Aorta (tissue), 5 donors: ENCODE measurements at regions not wholly inside any gene's neighbourhood (a gene's known extent, or its start where the extent isn't known, plus 50 kb on each side); places are given as distances from the start of the nearest gene placed in this dataset.
A peak's percentile ranks its signal among the peaks of the same experiment; 100 is the strongest.

Experiments
- ATAC-seq: fragments of 200-7000 bp; cut with Tn5 transposase; one replicate; pipeline ENCODE4 v1.9.1; 2022; ENCODE audit warnings: moderate library complexity; ENCODE audit not compliant: low FRiP score
- DNase-seq, 2 donors: peaks; one replicate each; pipeline ENCODE4 v3.0.0-alpha.2; 2020
- H3K27ac ChIP-seq, 2 donors: one replicate each; pipeline ENCODE4 v1.5.1; 2013; ENCODE audit warnings: low read length in 2 of 2, mild to moderate bottlenecking in 2 of 2, moderate library complexity in 2 of 2, control low read depth in 1 of 2, inconsistent platforms in 1 of 2, low read depth in 1 of 2
- H3K27me3 ChIP-seq, 2 donors: one replicate each; pipeline ENCODE4 v1.6.1; 2013; ENCODE audit warnings: control low read depth in 1 of 2, low read length in 1 of 2, mild to moderate bottlenecking in 1 of 2, moderate library complexity in 1 of 2; ENCODE audit not compliant: insufficient read depth in 2 of 2, control insufficient read depth in 1 of 2
- H3K36me3 ChIP-seq, 2 donors: one replicate each; pipeline ENCODE4 v1.6.1; 2013; ENCODE audit warnings: control low read depth in 1 of 2, low read length in 1 of 2, mild to moderate bottlenecking in 1 of 2; ENCODE audit not compliant: insufficient read depth in 2 of 2, control insufficient read depth in 1 of 2
- H3K4me1 ChIP-seq, 2 donors: one replicate each; pipeline ENCODE4 v1.6.1; 2013; ENCODE audit warnings: low read length in 2 of 2, control low read depth in 1 of 2, mild to moderate bottlenecking in 1 of 2, moderate library complexity in 1 of 2; ENCODE audit not compliant: insufficient read depth in 2 of 2, control insufficient read depth in 1 of 2
- H3K4me3 ChIP-seq, 2 donors: one replicate each; pipeline ENCODE4 v1.5.1; 2013; ENCODE audit warnings: low read length in 2 of 2, control low read depth in 1 of 2, mild to moderate bottlenecking in 1 of 2
- H3K9me3 ChIP-seq: one replicate; pipeline ENCODE4 v1.6.1; 2013; ENCODE audit warnings: mild to moderate bottlenecking, low read length; ENCODE audit not compliant: control insufficient read depth
- WGBS, 2 donors: extraction: QIAGEN DNeasy Blood & Tissue Kit; methylation state at CpG; one replicate each; pipeline ENCODE4 v1.1.7; 2013; 5-methylcytosine and 5-hydroxymethylcytosine counted together
- intact Hi-C, 2 donors: fragments of 100-400 bp; cut with DNase I; formaldehyde crosslinking; loops; one replicate each; pipeline versions ENCODE4 v1.14.2 to v1.15.0; 2022
- donor health status: healthy with polysubstance abuse.
- donor health status: Bipolar disorder and iron deficiency.
- donor health status: DM: no; HTN: no; CAD: no.
- donor health status: DM: no; HTN: no; CAD: no.
- donor health status: DM: yes; HTN: yes; CAD: no.

DNA sequence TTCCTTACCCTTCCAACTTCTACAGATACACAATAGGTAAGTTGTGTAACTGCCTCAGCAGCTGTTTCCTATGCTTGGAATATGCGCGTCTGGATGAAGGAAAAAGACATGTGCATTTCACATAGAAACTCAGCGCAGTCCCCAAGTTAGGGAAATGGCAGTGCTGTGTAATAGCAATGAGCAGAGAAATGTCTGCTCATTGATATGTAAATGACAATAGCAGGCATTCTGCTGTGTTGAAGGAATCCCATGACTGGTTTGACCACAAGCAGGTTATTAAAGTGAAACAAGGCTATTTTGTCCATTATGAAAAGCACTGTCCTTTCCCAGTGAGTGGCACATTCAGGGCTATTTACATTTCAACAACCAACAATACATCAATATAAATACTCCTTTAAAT is 106.6 kb downstream of the BTG1 start:
- H3K27me3 ChIP-seq = no peaks in the 10 kb centered on the region
- H3K27ac ChIP-seq = no peak overlapping the region
- intact Hi-C loops = no loop called here
- no peak for DNase-seq
- H3K4me3 ChIP-seq = no peak overlapping the region
- ATAC-seq = no peak
- 93 to 97% methylated on average over 3 of the region's 3 CpGs for WGBS, 2 donors
- no peaks in the 10 kb centered on the region for H3K36me3 ChIP-seq
- no peaks in the 10 kb centered on the region for H3K4me1 ChIP-seq
- H3K9me3 ChIP-seq = no peaks in the 10 kb centered on the region

DNA sequence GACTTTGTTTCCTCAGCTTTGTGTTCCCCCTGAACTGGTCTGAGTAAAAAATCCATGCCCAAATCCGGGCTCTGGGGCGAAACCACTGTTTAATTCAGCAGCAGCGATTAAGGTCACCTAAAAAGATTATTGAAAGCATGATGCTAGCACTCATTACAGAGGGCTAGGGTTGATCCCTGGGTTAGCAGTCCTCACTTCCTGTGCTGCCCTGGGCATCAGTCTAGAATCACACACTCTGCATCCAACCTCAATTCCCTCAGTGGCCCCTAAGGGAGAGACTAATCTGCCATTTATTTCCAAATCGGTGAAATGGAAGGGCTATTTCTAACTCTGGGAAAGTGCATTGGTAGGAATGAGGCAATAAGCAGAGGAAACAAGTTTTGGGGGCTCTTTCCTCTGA is 107.2 kb downstream of the BTG1 start:
- no peak overlapping the region for H3K4me3 ChIP-seq
- H3K36me3 ChIP-seq = no peaks in the 10 kb centered on the region
- no peaks in the 10 kb centered on the region for H3K9me3 ChIP-seq
- H3K27me3 ChIP-seq = no peaks in the 10 kb centered on the region
- no peaks in the 10 kb centered on the region for H3K4me1 ChIP-seq
- intact Hi-C loops = no loop called here
- WGBS, 2 donors = 84% methylated on average over 4 of the region's 4 CpGs
- no peak for DNase-seq
- H3K27ac ChIP-seq = no peak overlapping the region
- no peak for ATAC-seq

DNA sequence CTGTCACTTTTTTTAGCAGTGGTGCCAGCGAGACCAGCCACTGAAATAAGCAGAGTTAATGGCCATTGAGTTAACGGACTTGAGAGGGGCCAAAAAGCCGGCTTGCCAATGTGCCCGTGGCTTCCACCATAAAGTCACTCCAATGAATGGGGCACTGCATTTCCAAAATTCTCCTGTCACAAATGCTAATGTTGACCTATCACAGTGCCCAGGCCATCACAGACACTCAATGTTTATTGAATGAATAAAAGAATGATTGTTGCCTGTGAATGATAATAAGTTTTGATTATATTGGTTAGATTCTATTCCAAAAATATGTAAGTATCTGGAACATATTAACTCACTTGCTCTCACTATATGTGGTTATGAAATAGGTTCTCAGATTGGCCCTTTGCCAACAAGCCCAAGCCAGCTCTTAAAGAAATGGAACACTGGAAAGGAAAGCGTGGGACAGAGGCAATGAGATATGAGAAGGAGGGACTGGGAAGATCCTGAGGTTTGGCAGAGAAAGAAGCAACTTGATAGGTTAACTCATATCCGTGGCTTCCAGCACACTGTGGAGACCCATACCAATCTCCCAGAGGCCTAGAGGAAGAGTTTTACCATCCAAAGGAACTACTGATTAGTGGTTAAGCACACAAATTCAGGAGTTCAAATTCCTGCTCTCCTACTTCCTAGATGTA is 108.7 kb downstream of the BTG1 start:
- intact Hi-C loops = no loop called here
- no peaks in the 10 kb centered on the region for H3K27me3 ChIP-seq
- no peak overlapping the region for H3K27ac ChIP-seq
- 93 to 98% methylated on average over 6 of the region's 6 CpGs for WGBS, 2 donors
- ATAC-seq = no peak
- H3K9me3 ChIP-seq = no peaks in the 10 kb centered on the region
- no peak for DNase-seq
- H3K4me3 ChIP-seq = no peak overlapping the region
- no peaks in the 10 kb centered on the region for H3K4me1 ChIP-seq
- H3K36me3 ChIP-seq = no peaks in the 10 kb centered on the region

DNA sequence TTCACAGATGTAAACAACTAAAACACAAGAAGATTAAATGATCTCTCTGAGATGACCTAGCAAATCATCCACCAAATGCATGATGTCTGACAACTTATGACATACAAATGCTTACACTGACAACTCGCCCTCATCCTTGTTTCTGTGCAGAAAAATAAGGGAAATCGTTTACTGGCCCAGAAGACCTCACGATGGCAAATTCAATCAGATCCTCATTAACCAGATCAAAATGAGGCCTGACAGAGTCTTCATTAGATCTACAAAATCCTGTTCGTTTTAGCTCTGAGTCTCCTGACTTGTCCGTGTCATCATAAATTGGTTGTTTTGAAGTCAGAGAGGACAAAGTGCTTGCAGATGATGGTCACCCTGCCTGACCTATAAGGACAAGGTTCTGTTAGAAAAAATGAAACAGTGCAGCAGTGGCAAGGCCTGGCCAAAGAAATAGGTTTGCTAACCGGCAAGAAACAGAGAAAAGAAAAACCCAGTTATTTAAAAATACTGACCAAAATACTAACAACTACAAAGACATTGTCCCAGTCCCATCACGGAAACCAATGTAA is 109.5 kb downstream of the BTG1 start:
- intact Hi-C loops = no loop called here

DNA sequence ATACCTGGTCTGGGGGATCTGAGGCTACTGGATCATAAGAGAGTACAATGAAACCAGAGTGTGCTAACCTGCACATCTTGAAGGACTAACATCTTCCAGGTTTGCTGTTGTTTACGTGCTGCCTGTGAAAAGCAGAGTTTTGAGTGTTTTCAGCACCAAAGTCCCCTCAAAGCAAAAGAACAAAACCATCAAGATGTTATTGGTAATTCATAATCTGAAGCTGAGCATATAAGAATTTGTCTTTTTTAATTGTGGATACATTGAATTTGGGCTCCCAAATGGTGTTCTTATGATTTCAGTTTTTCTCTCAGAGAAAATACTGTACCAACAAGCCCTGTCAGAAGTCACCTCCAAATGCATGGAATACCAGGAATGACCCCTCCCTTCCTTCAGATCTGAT is 110.2 kb downstream of the BTG1 start:
- Histone ChIP-seq H3K4me3 (no peak overlapping the region), H3K27ac (no peak overlapping the region), H3K27me3 (no peaks in the 10 kb centered on the region), H3K4me1 (no peaks in the 10 kb centered on the region), H3K36me3 (no peaks in the 10 kb centered on the region), H3K9me3 (no peaks in the 10 kb centered on the region)
- no peak for ATAC-seq
- 88 to 95% methylated on average over 1 of the region's 1 CpG for WGBS, 2 donors
- intact Hi-C loops = no loop called here
- no peak for DNase-seq

More for the DNA sequence above, 109.5 kb downstream of the BTG1 start:
- Histone ChIP-seq H3K4me1 (no peaks in the 10 kb centered on the region), H3K36me3 (no peaks in the 10 kb centered on the region), H3K27ac (no peak overlapping the region), H3K9me3 (no peaks in the 10 kb centered on the region), H3K27me3 (no peaks in the 10 kb centered on the region), H3K4me3 (no peak overlapping the region)
- WGBS, 2 donors = 93 to 94% methylated on average over 7 of the region's 7 CpGs
- ATAC-seq = no peak
- DNase-seq = no peak

DNA sequence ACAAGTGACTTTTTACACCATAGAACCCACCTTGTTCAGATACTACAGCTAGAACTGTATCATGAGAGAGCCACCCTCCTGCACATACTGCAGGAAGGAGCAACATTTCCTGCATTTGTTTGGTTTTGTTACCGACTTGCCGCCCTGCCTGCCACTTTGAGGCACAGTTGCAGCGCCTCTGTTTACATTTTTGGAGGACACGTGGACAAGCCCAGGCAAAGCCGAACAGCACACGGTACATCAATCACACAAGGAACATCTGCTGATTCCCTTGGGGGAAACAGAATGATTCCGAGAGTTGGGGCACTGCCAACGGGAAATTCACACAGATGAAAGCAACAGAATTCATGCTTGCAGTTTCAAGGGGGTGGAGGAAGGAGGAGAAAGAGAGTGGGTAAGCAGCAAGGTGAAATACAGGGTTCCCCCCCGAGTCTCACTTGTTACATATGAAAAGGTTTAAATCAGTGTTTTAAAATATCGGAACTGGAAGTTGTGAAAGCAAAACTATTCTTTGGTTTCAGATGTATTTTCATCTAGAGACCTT is 110.7 kb downstream of the BTG1 start:
- Histone ChIP-seq H3K27ac (peak overlapping the region in 1 of 2 donors; percentile 36), H3K4me3 (peak overlapping the region in 1 of 2 donors; percentile 64), H3K9me3 (no peaks in the 10 kb centered on the region), H3K36me3 (no peaks in the 10 kb centered on the region), H3K4me1 (no peaks in the 10 kb centered on the region), H3K27me3 (no peaks in the 10 kb centered on the region)
- ATAC-seq (no peak), DNase-seq (peak in 1 of 2 donors; percentile 55)
- intact Hi-C loops = no loop called here
- WGBS, 2 donors = 3 to 4% methylated on average over 10 of the region's 10 CpGs

DNA sequence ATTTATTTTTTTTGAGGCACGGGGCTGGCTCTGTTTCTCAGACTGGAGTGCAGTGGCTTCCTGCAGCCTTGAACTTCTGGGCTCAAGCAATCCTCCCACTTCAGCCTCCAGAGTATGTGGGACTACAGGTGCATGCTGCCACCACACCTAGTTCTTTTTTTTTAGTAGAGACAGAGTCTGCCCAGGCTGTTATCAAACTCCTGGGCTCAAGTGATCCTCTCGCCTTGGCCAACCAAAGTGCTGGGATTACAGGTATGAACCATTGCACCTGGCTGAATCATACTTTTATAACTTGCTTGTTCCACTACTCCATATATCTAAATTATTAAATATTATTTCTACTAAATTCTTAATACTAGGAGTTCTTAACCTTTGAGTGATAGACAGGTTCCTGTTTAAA is 111.6 kb downstream of the BTG1 start:
- 69 to 71% methylated on average over 2 of the region's 2 CpGs for WGBS, 2 donors
- Histone ChIP-seq H3K27me3 (no peaks in the 10 kb centered on the region), H3K27ac (no peak overlapping the region), H3K36me3 (no peaks in the 10 kb centered on the region), H3K4me3 (no peak overlapping the region), H3K4me1 (peaks cover 0 to 3% of the 10 kb centered on the region in 2 donors), H3K9me3 (no peaks in the 10 kb centered on the region)
- intact Hi-C loops = no loop called here
- DNase-seq (no peak), ATAC-seq (no peak)

DNA sequence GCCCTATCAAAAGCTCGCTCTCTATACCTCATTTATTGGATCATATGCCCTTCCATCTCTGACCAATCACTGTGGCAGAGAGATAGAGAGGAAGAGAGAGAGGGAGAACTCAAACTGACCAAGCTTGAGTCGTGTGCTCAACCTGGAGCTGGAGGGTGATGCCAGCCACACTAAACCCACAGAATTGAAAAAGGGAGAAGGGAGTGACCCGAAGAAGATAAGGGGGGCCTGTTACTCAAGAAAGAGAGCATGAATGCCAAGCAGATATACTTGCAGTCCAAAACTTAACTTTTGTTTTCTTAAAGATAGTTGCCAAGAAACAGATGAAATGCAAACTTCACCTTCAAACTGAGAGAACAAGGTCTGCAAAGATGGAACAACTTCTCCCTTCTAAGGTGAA is 112.7 kb downstream of the BTG1 start:
- no peak overlapping the region for H3K27ac ChIP-seq
- DNase-seq (no peak), ATAC-seq (no peak)
- intact Hi-C loops = no loop called here
- H3K36me3 ChIP-seq = no peaks in the 10 kb centered on the region
- no peak overlapping the region for H3K4me3 ChIP-seq
- H3K4me1 ChIP-seq = peaks cover 3% of the 10 kb centered on the region in 2 donors
- WGBS, 2 donors = 45 to 54% methylated on average over 3 of the region's 3 CpGs
- H3K9me3 ChIP-seq = no peaks in the 10 kb centered on the region
- H3K27me3 ChIP-seq = no peaks in the 10 kb centered on the region

DNA sequence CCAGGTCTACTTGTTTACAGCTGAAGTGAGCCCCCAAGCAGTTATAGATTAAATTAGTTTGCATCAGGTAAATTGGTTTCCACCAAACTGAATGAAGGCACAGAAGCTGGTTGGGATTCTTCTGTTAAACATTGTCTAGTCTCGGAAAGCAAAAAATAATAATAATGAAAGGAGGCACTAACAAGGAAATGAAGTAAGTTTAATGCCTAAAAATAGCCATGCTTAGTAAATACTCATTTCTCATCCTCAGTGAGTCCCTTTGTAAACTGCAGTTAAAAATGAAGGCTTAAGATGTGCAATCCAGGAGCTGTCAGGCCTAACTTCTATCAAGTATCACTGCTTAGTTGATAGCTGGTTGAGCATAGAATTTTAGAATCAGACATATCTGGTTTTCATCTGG is 113.5 kb downstream of the BTG1 start:
- peaks cover 3% of the 10 kb centered on the region in 2 donors for H3K4me1 ChIP-seq
- no peaks in the 10 kb centered on the region for H3K9me3 ChIP-seq
- DNase-seq (no peak), ATAC-seq (no peak)
- no peaks in the 10 kb centered on the region for H3K36me3 ChIP-seq
- H3K4me3 ChIP-seq = no peak overlapping the region
- H3K27ac ChIP-seq = no peak overlapping the region
- intact Hi-C loops = no loop called here
- WGBS, 2 donors = 34 to 58% methylated on average over 1 of the region's 1 CpG
- no peaks in the 10 kb centered on the region for H3K27me3 ChIP-seq
